GM23248 (cell line): ENCODE measurements at regions not wholly inside any gene's neighbourhood (a gene's known extent, or its start where the extent isn't known, plus 50 kb on each side); places are given as distances from the start of the nearest gene placed in this dataset.

Source experiments
- EZH2 ChIP-seq: fragments of 200-600 bp; sonication (generic); IDR thresholded peaks from 2 replicates; pipeline ENCODE4 v1.6.1; 2018; ENCODE audit warnings: antibody characterized with exemption, mild to moderate bottlenecking; ENCODE audit not compliant: insufficient read depth, poor library complexity, severe bottlenecking
- EZH2phosphoT487 ChIP-seq: fragments of 200-600 bp; sonication (generic); IDR thresholded peaks from 2 replicates; pipeline ENCODE4 v1.6.1; 2018; ENCODE audit warnings: antibody characterized with exemption, moderate library complexity, mild to moderate bottlenecking, low read depth; ENCODE audit not compliant: insufficient read depth

- TF ChIP-seq EZH2phosphoT487 = no peak
- no peak for TF ChIP-seq EZH2
Measured at GRCh38 chr4:178192611-178193010, 750.4 kb upstream of the AGA start.
